Parathyroid adenoma (tissue), 2 donors: ENCODE measurements at regions not wholly inside any gene's neighbourhood (a gene's known extent, or its start where the extent isn't known, plus 50 kb on each side); places are given as distances from the start of the nearest gene placed in this dataset.

Source experiments
- H2AFZ ChIP-seq: fragments of 300-600 bp; sonication (generic); one replicate; pipeline ENCODE4 v1.7.0; 2017; ENCODE audit warnings: antibody characterized with exemption, mild to moderate bottlenecking
- H3K27ac ChIP-seq: fragments of 300-600 bp; sonication (generic); one replicate; pipeline ENCODE4 v1.7.0; 2017
- H3K27me3 ChIP-seq: fragments of 300-600 bp; sonication (generic); one replicate; pipeline ENCODE4 v1.7.0; 2017; ENCODE audit warnings: low read length; ENCODE audit not compliant: control insufficient read depth, insufficient read depth
- H3K36me3 ChIP-seq: fragments of 300-600 bp; sonication (generic); one replicate; pipeline ENCODE4 v1.7.0; 2017; ENCODE audit warnings: low read length; ENCODE audit not compliant: control insufficient read depth, insufficient read depth
- H3K4me1 ChIP-seq: fragments of 300-600 bp; sonication (generic); one replicate; pipeline ENCODE4 v1.7.0; 2017; ENCODE audit warnings: control low read depth
- H3K4me2 ChIP-seq: fragments of 300-600 bp; sonication (generic); one replicate; pipeline ENCODE4 v1.7.0; 2017; ENCODE audit warnings: low read length
- H3K4me3 ChIP-seq: fragments of 300-600 bp; sonication (generic); one replicate; pipeline ENCODE4 v1.7.0; 2017; ENCODE audit warnings: low read depth, low read length
- H3K79me2 ChIP-seq: fragments of 300-600 bp; sonication (generic); one replicate; pipeline ENCODE4 v1.7.0; 2017; ENCODE audit warnings: control low read depth
- H3K9ac ChIP-seq: fragments of 300-600 bp; sonication (generic); one replicate; pipeline ENCODE4 v1.7.0; 2017; ENCODE audit warnings: mild to moderate bottlenecking
- H3K9me3 ChIP-seq: fragments of 300-600 bp; sonication (generic); one replicate; pipeline ENCODE4 v1.7.0; 2017; ENCODE audit warnings: low read length; ENCODE audit not compliant: control insufficient read depth
- CTCF ChIP-seq: fragments of 300-600 bp; sonication (generic); IDR thresholded peaks from one replicate; pipeline ENCODE4 v1.7.0; 2017; ENCODE audit warnings: antibody characterized with exemption, mild to moderate bottlenecking
- donor health status: primary hyperparathyroidism.

DNA sequence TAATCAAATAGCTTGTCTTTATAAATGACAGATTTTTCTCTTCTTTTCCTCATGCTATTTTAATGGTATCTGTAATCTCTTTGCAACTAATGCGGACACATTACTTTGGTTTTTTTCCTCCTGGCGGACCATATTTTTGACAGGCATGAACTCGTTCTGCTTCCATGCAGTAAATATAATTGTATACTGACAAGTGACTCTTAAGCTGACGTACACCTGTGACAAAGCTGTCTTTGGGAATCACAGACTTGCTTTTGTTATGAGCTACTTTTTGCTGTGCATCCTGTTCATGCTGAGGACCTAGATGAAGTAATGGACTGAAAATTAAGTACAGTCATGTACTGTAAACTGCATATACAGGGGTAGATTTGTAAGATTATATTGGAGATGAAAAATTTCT is 434.3 kb upstream of the TMTC1 start:
- H3K4me3 ChIP-seq, result no peak overlapping the region
- H2AFZ ChIP-seq, result no peak overlapping the region
- no peak overlapping the region for H3K27ac ChIP-seq
- no peaks in the 10 kb centered on the region for H3K4me1 ChIP-seq
- no peaks in the 10 kb centered on the region for H3K36me3 ChIP-seq
- H3K27me3 ChIP-seq, result no peaks in the 10 kb centered on the region
- no peaks in the 10 kb centered on the region for H3K79me2 ChIP-seq
- no peak overlapping the region for H3K9ac ChIP-seq
- no peak overlapping the region for H3K4me2 ChIP-seq
- TF ChIP-seq CTCF, result no peak
- peaks cover under 1% of the 10 kb centered on the region for H3K9me3 ChIP-seq

DNA sequence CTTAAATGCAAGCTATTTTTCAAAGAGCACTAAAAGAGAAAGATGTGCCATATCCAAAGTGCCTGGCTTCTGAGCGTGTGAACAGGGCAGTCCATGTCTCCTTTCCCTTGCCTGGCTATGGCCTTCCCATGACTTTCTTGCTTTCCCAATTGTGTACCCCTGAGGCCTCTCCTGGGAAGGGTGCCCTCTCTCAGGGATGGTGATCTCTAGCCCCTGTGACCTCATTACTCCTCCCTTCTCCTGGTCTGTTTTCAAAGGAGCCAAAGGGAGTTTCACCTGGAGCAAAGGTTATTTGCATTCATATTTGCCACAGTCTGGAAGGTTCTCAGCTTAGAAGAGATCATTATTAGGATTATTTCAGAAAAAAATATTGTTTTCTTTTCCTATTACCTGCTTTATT is 429.4 kb upstream of the TMTC1 start:
- H3K9ac ChIP-seq, result no peak overlapping the region
- no peak for TF ChIP-seq CTCF

DNA sequence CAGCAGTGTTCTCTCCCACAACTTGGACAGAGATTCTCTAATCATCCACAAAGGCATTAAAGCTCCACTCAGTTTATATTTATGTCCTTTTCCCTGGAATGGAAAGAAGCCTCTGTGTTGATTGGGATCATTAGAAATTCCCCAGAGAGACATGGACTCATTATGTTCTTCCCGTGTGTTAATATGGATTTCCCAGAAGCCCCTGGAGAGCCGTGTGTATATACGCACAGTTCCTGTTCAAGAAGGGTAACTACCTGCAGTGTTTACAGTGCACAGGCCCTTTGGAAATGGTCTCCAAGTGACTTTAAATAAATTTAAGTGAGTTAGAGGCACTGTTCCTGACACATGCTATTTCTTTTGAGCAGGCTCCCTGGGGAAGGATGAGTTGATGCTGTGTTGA is 428.0 kb upstream of the TMTC1 start:
- Histone ChIP-seq H3K9me3 (no peaks in the 10 kb centered on the region), H3K27ac (no peak overlapping the region), H3K4me3 (no peak overlapping the region), H2AFZ (no peak overlapping the region), H3K27me3 (no peaks in the 10 kb centered on the region), H3K79me2 (no peaks in the 10 kb centered on the region), H3K4me2 (no peak overlapping the region), H3K36me3 (no peaks in the 10 kb centered on the region), H3K9ac (no peak overlapping the region), H3K4me1 (no peaks in the 10 kb centered on the region)
- no peak for TF ChIP-seq CTCF

More for the DNA sequence above, 429.4 kb upstream of the TMTC1 start:
- Histone ChIP-seq H3K27ac (no peak overlapping the region), H3K9me3 (no peaks in the 10 kb centered on the region), H3K27me3 (no peaks in the 10 kb centered on the region), H2AFZ (no peak overlapping the region), H3K4me1 (no peaks in the 10 kb centered on the region), H3K79me2 (no peaks in the 10 kb centered on the region), H3K36me3 (no peaks in the 10 kb centered on the region), H3K4me3 (no peak overlapping the region), H3K4me2 (no peak overlapping the region)

DNA sequence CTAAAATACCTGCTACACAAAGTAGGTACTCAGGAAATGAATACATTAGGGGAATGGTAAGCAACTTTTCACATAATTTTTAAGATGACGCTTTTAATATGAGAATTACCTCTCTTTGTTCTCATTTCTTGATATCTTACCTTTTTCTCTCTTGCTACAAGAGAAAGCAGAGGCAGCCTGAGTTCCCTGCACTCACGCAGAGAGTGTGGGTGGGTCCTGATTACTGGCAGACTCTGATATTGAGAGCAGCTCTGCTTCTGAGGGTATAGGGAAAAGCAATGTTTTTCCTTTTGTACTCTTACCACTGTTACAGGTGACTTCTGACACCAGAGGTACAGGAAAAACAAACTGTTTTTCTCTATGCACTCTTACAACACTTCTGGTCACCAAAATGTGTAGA is 420.2 kb upstream of the TMTC1 start:
- H3K36me3 ChIP-seq, result no peaks in the 10 kb centered on the region
- H3K4me2 ChIP-seq, result no peak overlapping the region
- H3K9ac ChIP-seq, result no peak overlapping the region
- no peaks in the 10 kb centered on the region for H3K9me3 ChIP-seq
- no peak for TF ChIP-seq CTCF
- H3K27ac ChIP-seq, result no peak overlapping the region
- H3K27me3 ChIP-seq, result peaks cover 4% of the 10 kb centered on the region
- no peak overlapping the region for H2AFZ ChIP-seq
- H3K4me1 ChIP-seq, result no peaks in the 10 kb centered on the region
- no peak overlapping the region for H3K4me3 ChIP-seq
- H3K79me2 ChIP-seq, result no peaks in the 10 kb centered on the region

DNA sequence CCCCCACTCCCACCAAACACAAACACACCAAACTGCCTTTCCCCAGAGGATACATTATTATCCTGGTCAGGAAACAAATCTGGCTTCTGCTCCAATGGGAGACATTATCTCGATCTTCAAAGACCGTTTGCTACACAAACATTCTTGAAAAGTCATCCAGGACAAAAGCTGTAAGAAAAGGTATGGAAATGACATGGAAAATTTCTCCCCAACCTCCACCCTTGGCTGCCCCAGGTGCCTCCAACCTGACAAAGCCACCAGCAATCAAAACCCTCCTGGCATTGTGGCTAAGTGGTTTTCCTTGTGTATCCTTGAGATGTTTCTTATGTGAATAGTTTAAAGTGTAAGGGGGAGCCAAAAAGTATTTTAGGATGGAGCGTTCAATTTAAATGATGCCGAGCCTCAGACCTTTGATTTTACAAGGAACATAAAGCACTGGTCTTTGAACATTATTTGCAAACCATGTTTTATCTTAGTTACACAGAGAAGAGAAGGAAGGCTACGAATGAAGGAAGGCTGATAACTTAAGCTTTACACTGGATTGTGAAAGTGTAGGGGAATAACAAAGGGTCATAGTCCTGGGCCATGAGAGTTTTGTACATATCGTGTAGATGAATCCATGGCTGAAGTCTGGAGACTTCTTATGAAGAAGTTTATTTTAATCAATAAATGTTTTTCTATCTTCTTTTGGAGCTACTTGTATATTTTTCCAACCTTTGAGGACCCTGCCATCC is 418.9 kb upstream of the TMTC1 start:
- H2AFZ ChIP-seq, result no peak overlapping the region
- H3K4me2 ChIP-seq, result no peak overlapping the region
- peaks cover 4% of the 10 kb centered on the region for H3K27me3 ChIP-seq
- no peak for TF ChIP-seq CTCF
- H3K79me2 ChIP-seq, result no peaks in the 10 kb centered on the region
- H3K4me3 ChIP-seq, result no peak overlapping the region
- no peaks in the 10 kb centered on the region for H3K36me3 ChIP-seq
- no peaks in the 10 kb centered on the region for H3K4me1 ChIP-seq
- H3K27ac ChIP-seq, result no peak overlapping the region
- H3K9me3 ChIP-seq, result no peaks in the 10 kb centered on the region
- H3K9ac ChIP-seq, result no peak overlapping the region
